NB4 (cell line): ENCODE measurements at regions not wholly inside any gene's neighbourhood (a gene's known extent, or its start where the extent isn't known, plus 50 kb on each side); places are given as distances from the start of the nearest gene placed in this dataset.

Source experiments
- POLR2A ChIP-seq: IDR thresholded peaks from 2 replicates; pipeline ENCODE4 v1.6.1; 2011; ENCODE audit warnings: mild to moderate bottlenecking; ENCODE audit not compliant: insufficient read length; ENCODE audit errors: extremely low read depth
- TF ChIP-seq, protein P1 (sequence below): IDR thresholded peaks from one replicate; pipeline ENCODE4 v1.5.1; 2012; ENCODE audit warnings: low read depth, low read length

DNA sequence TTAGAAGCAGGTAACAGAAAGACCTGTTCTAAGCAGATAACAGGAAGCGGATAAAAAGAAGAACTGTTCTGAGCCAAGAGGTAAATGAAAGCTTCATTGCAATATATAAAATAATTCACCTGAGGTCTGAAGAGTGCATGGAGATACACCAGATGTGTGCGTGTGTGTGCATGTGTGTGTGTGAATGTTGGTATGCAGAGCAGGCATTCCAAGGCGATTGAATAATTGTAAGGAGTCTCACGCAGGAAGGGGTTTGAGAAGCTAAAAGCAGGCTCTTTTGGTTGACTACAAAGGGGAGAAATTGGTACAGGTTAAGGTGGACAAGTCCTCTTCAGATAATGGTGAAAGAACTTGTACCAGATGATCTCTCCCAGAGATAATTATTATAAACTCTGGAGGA lies 450.6 kb downstream of the DNAJB9 start:
- no peak for TF ChIP-seq POLR2A
- TF ChIP-seq, protein P1, sequence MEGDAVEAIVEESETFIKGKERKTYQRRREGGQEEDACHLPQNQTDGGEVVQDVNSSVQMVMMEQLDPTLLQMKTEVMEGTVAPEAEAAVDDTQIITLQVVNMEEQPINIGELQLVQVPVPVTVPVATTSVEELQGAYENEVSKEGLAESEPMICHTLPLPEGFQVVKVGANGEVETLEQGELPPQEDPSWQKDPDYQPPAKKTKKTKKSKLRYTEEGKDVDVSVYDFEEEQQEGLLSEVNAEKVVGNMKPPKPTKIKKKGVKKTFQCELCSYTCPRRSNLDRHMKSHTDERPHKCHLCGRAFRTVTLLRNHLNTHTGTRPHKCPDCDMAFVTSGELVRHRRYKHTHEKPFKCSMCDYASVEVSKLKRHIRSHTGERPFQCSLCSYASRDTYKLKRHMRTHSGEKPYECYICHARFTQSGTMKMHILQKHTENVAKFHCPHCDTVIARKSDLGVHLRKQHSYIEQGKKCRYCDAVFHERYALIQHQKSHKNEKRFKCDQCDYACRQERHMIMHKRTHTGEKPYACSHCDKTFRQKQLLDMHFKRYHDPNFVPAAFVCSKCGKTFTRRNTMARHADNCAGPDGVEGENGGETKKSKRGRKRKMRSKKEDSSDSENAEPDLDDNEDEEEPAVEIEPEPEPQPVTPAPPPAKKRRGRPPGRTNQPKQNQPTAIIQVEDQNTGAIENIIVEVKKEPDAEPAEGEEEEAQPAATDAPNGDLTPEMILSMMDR: no peak
